H1 (cell line): ENCODE measurements at regions not wholly inside any gene's neighbourhood (a gene's known extent, or its start where the extent isn't known, plus 50 kb on each side); places are given as distances from the start of the nearest gene placed in this dataset.

Experiments
- CTCF ChIA-PET: fragments of 300-600 bp; sonication (Branson Sonifier 250); formaldehyde crosslinking; loops from one replicate; lab custom pipeline; 2021; ENCODE audit not compliant: partially characterized antibody; lab: Charles Lee
- POLR2A ChIA-PET: fragments of 300-600 bp; sonication (Branson Sonifier 250); formaldehyde crosslinking; loops from one replicate; lab custom pipeline; 2021; ENCODE audit warnings: inconsistent platforms; ENCODE audit not compliant: partially characterized antibody; lab: Charles Lee
- DNase-seq, 2 experiments: peaks; one replicate each; pipeline versions ENCODE4 v3.0.0 to v3.0.0-alpha.2; 2010 to 2022; ENCODE audit warnings: low spot score in 2 of 2, low read depth in 1 of 2, mixed read lengths in 1 of 2
- FAIRE-seq: peaks from 2 replicates; lab custom pipeline; 2011; peaks lifted over from hg19 to GRCh38; lab: Jason Lieb, UNC
- H2AFZ ChIP-seq: 2 replicates; pipeline ENCODE4 v1.8.1; 2012; ENCODE audit warnings: low read length, inconsistent platforms
- H2AK5ac ChIP-seq: 2 replicates; pipeline ENCODE4 v1.6.1; 2013; ENCODE audit warnings: low read depth, low read length
- H2BK120ac ChIP-seq: replicated peaks from 2 replicates; pipeline ENCODE3; 2013; ENCODE audit warnings: low read depth, low read length, inconsistent platforms
- H2BK12ac ChIP-seq: 2 replicates; pipeline ENCODE4 v1.6.1; 2013; ENCODE audit warnings: low read depth, low read length
- H2BK15ac ChIP-seq: 2 replicates; pipeline ENCODE4 v1.6.1; 2013; ENCODE audit warnings: low read length
- H2BK20ac ChIP-seq: 2 replicates; pipeline ENCODE4 v1.6.1; 2013; ENCODE audit warnings: low read length
- H2BK5ac ChIP-seq: 2 replicates; pipeline ENCODE4 v1.6.1; 2013; ENCODE audit warnings: low read depth, low read length
- H3K14ac ChIP-seq: 2 replicates; pipeline ENCODE4 v1.6.1; 2013; ENCODE audit warnings: inconsistent platforms; ENCODE audit not compliant: insufficient read length
- H3K18ac ChIP-seq: 2 replicates; pipeline ENCODE4 v1.6.1; 2013; ENCODE audit warnings: low read length; ENCODE audit errors: extremely low read depth
- H3K23ac ChIP-seq: 2 replicates; pipeline ENCODE4 v1.6.1; 2013; ENCODE audit warnings: inconsistent platforms; ENCODE audit not compliant: insufficient read length
- H3K23me2 ChIP-seq: 2 replicates; pipeline ENCODE4 v1.6.1; 2013; ENCODE audit warnings: low read depth, low read length
- H3K27ac ChIP-seq: 2 replicates; pipeline ENCODE4 v1.6.1; 2011; ENCODE audit warnings: low read depth, low read length, inconsistent platforms
- H3K27me3 ChIP-seq, 4 experiments: replicated peaks in 1 of 4; 1 replicate in 1 of 4; 2 replicates in 3 of 4; pipeline versions ENCODE4 v1.6.1 to v1.8.1; 2011 to 2013; ENCODE audit warnings: low read length in 3 of 4, mild to moderate bottlenecking in 3 of 4, inconsistent platforms in 2 of 4, mixed read lengths in 2 of 4, moderate library complexity in 1 of 4; ENCODE audit not compliant: control insufficient read depth in 3 of 4, insufficient read depth in 3 of 4; ENCODE audit errors: extremely low read depth in 1 of 4
- H3K36me3 ChIP-seq, 4 experiments: 2 replicates each; pipeline versions ENCODE4 v1.6.1 to v1.8.1; 2011 to 2013; ENCODE audit warnings: mild to moderate bottlenecking in 4 of 4, low read length in 3 of 4, moderate library complexity in 2 of 4, control low read depth in 1 of 4, inconsistent platforms in 1 of 4; ENCODE audit not compliant: insufficient read depth in 4 of 4, control insufficient read depth in 2 of 4
- H3K4ac ChIP-seq: replicated peaks from 2 replicates; pipeline ENCODE3; 2013; ENCODE audit warnings: low read length, low read depth, mixed read lengths, inconsistent platforms; ENCODE audit not compliant: insufficient read length
- H3K4me1 ChIP-seq, 4 experiments: replicated peaks in 1 of 4; 1 replicate in 1 of 4; 2 replicates in 3 of 4; pipeline versions ENCODE4 v1.6.1 to v1.8.1; 2011 to 2013; ENCODE audit warnings: low read length in 3 of 4, inconsistent platforms in 2 of 4, mixed read lengths in 1 of 4; ENCODE audit not compliant: insufficient read depth in 4 of 4, control insufficient read depth in 3 of 4
- H3K4me2 ChIP-seq, 2 experiments: 2 replicates each; pipeline versions ENCODE4 v1.6.1 to v1.8.1; 2011 to 2013; ENCODE audit warnings: low read depth in 2 of 2, low read length in 2 of 2, control low read depth in 1 of 2, inconsistent platforms in 1 of 2, mild to moderate bottlenecking in 1 of 2; ENCODE audit not compliant: insufficient read depth in 1 of 2
- H3K4me3 ChIP-seq, 4 experiments: fragments of 200-600, 300-600 bp in 1 of 4; sonication (generic), shearing (Covaris generic), sonication (Bioruptor Twin) in 1 of 4; 2 replicates each; pipeline versions ENCODE4 v1.5.1 to v1.8.1; 2011 to 2016; ENCODE audit warnings: low read length in 4 of 4, low read depth in 3 of 4, control low read depth in 2 of 4, inconsistent platforms in 2 of 4, mild to moderate bottlenecking in 2 of 4, mixed read lengths in 1 of 4, moderate library complexity in 1 of 4; ENCODE audit not compliant: insufficient read depth in 2 of 4; ENCODE audit errors: extremely low read depth in 1 of 4
- H3K56ac ChIP-seq: replicated peaks from 2 replicates; pipeline ENCODE3; 2013; ENCODE audit warnings: low read depth, mild to moderate bottlenecking, mixed read lengths, low read length, inconsistent platforms; ENCODE audit not compliant: insufficient read length
- H3K79me1 ChIP-seq: 2 replicates; pipeline ENCODE4 v1.6.1; 2013; ENCODE audit warnings: low read depth, low read length, control low read depth
- H3K79me2 ChIP-seq, 2 experiments: 2 replicates each; pipeline versions ENCODE4 v1.6.1 to v1.8.1; 2012 to 2013; ENCODE audit warnings: low read length in 2 of 2, mild to moderate bottlenecking in 2 of 2, inconsistent platforms in 1 of 2; ENCODE audit not compliant: insufficient read depth in 2 of 2, control insufficient read depth in 1 of 2
- H3K9ac ChIP-seq, 4 experiments: replicated peaks in 1 of 4; 1 replicate in 1 of 4; 2 replicates in 3 of 4; pipeline versions ENCODE4 v1.6.1 to v1.8.1; 2011 to 2013; ENCODE audit warnings: low read depth in 3 of 4, low read length in 3 of 4, control low read depth in 2 of 4, mild to moderate bottlenecking in 2 of 4, moderate library complexity in 2 of 4, inconsistent platforms in 1 of 4; ENCODE audit errors: extremely low read depth in 1 of 4
- H3K9me3 ChIP-seq, 2 experiments: 2 replicates each; pipeline versions ENCODE4 v1.6.1 to v1.8.1; 2012 to 2013; ENCODE audit warnings: mild to moderate bottlenecking in 2 of 2, moderate library complexity in 2 of 2, control low read depth in 1 of 2, inconsistent platforms in 1 of 2, low read depth in 1 of 2, low read length in 1 of 2, mixed read lengths in 1 of 2; ENCODE audit not compliant: insufficient read depth in 2 of 2
- H4K20me1 ChIP-seq, 2 experiments: replicated peaks in 1 of 2; 2 replicates each; pipeline versions ENCODE3 to v1.8.1; 2011 to 2013; ENCODE audit warnings: inconsistent platforms in 2 of 2, low read length in 2 of 2, mild to moderate bottlenecking in 1 of 2; ENCODE audit not compliant: insufficient read depth in 2 of 2, control insufficient read depth in 1 of 2
- H4K5ac ChIP-seq: 2 replicates; pipeline ENCODE4 v1.6.1; 2013; ENCODE audit warnings: low read length, low read depth, mixed read lengths, inconsistent platforms; ENCODE audit not compliant: insufficient read length
- H4K8ac ChIP-seq: 2 replicates; pipeline ENCODE4 v1.8.0; 2013; ENCODE audit warnings: mild to moderate bottlenecking, moderate library complexity, low read length, inconsistent platforms; ENCODE audit not compliant: insufficient read depth; ENCODE audit errors: extremely low read depth
- H4K91ac ChIP-seq: replicated peaks from 2 replicates; pipeline ENCODE3; 2013; ENCODE audit warnings: low read length, mixed read lengths, inconsistent platforms; ENCODE audit not compliant: insufficient read length
- CTBP2 ChIP-seq: IDR thresholded peaks from 2 replicates; pipeline ENCODE4 v1.7.0; 2011; ENCODE audit warnings: borderline replicate concordance, mild to moderate bottlenecking, moderate library complexity, mixed read lengths, low read length; ENCODE audit not compliant: insufficient read depth, insufficient read length
- JUND ChIP-seq: IDR thresholded peaks from 2 replicates; pipeline ENCODE4 v1.6.1; 2011; ENCODE audit warnings: mild to moderate bottlenecking, improper control_type of control experiment, low read length
- TCF12 ChIP-seq: IDR thresholded peaks from 2 replicates; pipeline ENCODE4 v1.6.1; 2011; ENCODE audit warnings: low read depth, mild to moderate bottlenecking, low read length
- WGBS, 2 experiments: shearing (Covaris generic) in 1 of 2; methylation state at CpG; one replicate each; pipeline versions ENCODE4 v1.1.6 to v1.1.7; 2013 to 2015; ENCODE audit warnings: low lambda C conversion rate in 2 of 2, mixed read lengths in 2 of 2, inconsistent platforms in 1 of 2, low coverage in 1 of 2, missing lambda C conversion rate in 1 of 2; ENCODE audit not compliant: insufficient replicate concordance in 2 of 2, insufficient coverage in 1 of 2, insufficient read length in 1 of 2; ENCODE audit errors: extremely low coverage in 1 of 2, missing lambda C conversion rate in 1 of 2; 5-methylcytosine and 5-hydroxymethylcytosine counted together
- TF ChIP-seq, protein P1 (sequence below), 3 experiments: IDR thresholded peaks; 1 replicate in 2 of 3; 2 replicates in 1 of 3; pipeline versions ENCODE4 v1.5.1 to v1.6.1; 2011; ENCODE audit warnings: low read length in 3 of 3, mild to moderate bottlenecking in 3 of 3, inconsistent platforms in 2 of 3, low read depth in 1 of 3, moderate library complexity in 1 of 3; ENCODE audit not compliant: insufficient read depth in 1 of 3; ENCODE audit errors: control extremely low read depth in 1 of 3

DNA sequence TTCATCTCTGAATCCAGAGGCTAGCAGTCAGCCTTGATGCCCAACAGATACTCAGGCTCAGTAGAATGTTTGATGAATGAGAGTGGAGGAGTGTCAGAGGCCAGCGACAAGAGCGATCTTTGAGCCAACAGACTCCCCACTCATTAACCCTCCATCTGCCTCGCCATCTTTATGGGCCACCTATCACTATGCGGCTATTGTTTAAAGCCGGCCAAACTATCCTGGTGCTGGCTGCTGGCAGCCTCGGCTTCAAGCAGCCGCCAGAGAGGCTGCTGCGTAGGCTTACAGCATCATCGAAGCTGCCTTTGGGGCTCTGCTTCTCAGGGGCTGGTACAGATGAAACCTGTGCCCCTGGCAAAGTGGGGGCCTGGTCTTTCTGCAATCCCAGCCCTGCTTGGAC lies 525.6 kb downstream of the INSC start:
- H3K27ac ChIP-seq = no peak overlapping the region
- CTCF ChIA-PET = interaction anchor here (1.4 to 3.1 kb wide), 3 partner anchors 9 to 130 kb away, joined by 3 to 14 read pairs (median 9); no protein-coding TSS in a partner anchor
- FAIRE-seq = no peak

More for the DNA sequence above, 525.6 kb downstream of the INSC start:
- H3K4ac ChIP-seq = no peak overlapping the region
- H4K8ac ChIP-seq = no peak overlapping the region
- H3K14ac ChIP-seq = no peak overlapping the region
- no peaks in the 10 kb centered on the region for H4K20me1 ChIP-seq
- no peak overlapping the region for H2AK5ac ChIP-seq
- POLR2A ChIA-PET = no interaction called here
- no peak overlapping the region for H3K9ac ChIP-seq
- no peaks in the 10 kb centered on the region for H3K4me1 ChIP-seq
- 89% methylated on average over 9 of the region's 9 CpGs; no CpG with 5 or more reads in 1 of the 2 experiments for WGBS, 2 experiments
- no peaks in the 10 kb centered on the region for H3K79me2 ChIP-seq
- no peak overlapping the region for H4K5ac ChIP-seq
- H3K23ac ChIP-seq = no peak overlapping the region
- no peak overlapping the region for H3K56ac ChIP-seq
- H3K36me3 ChIP-seq = no peaks in the 10 kb centered on the region
- H2BK15ac ChIP-seq = no peak overlapping the region
- no peak for DNase-seq
- H3K27me3 ChIP-seq = no peaks in the 10 kb centered on the region
- H4K91ac ChIP-seq = no peak overlapping the region
- H2BK12ac ChIP-seq = no peak overlapping the region
- H3K4me3 ChIP-seq = no peak overlapping the region
- H3K4me2 ChIP-seq = no peak overlapping the region
- no peak overlapping the region for H2BK120ac ChIP-seq
- no peaks in the 10 kb centered on the region for H3K23me2 ChIP-seq
- H3K79me1 ChIP-seq = no peaks in the 10 kb centered on the region
- TF ChIP-seq TCF12 (no peak), CTBP2 (no peak), JUND (no peak)
- TF ChIP-seq, protein P1, sequence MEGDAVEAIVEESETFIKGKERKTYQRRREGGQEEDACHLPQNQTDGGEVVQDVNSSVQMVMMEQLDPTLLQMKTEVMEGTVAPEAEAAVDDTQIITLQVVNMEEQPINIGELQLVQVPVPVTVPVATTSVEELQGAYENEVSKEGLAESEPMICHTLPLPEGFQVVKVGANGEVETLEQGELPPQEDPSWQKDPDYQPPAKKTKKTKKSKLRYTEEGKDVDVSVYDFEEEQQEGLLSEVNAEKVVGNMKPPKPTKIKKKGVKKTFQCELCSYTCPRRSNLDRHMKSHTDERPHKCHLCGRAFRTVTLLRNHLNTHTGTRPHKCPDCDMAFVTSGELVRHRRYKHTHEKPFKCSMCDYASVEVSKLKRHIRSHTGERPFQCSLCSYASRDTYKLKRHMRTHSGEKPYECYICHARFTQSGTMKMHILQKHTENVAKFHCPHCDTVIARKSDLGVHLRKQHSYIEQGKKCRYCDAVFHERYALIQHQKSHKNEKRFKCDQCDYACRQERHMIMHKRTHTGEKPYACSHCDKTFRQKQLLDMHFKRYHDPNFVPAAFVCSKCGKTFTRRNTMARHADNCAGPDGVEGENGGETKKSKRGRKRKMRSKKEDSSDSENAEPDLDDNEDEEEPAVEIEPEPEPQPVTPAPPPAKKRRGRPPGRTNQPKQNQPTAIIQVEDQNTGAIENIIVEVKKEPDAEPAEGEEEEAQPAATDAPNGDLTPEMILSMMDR (IDR thresholded peaks at IDR 0.05; ENCODE audit: control extremely low read depth in 1 of 3, insufficient read depth in 1 of 3, low read depth in 1 of 3, low read length in 3 of 3) = no peak
- no peak overlapping the region for H2BK5ac ChIP-seq
- H2BK20ac ChIP-seq = no peak overlapping the region
- no peak overlapping the region; the same call in 1 of the 2 replicates for H2AFZ ChIP-seq
- H3K18ac ChIP-seq = no peak overlapping the region
- H3K9me3 ChIP-seq = peaks cover 7 to 8% of the 10 kb centered on the region in 2 experiments; a peak in 3 of 4 replicates
